H9 (cell line): ENCODE measurements at regions not wholly inside any gene's neighbourhood (a gene's known extent, or its start where the extent isn't known, plus 50 kb on each side); places are given as distances from the start of the nearest gene placed in this dataset.

Source experiments
- DNase-seq: peaks from one replicate; pipeline ENCODE4 v3.0.0-alpha.2; 2017
- H2AFZ ChIP-seq: one replicate; pipeline ENCODE4 v1.6.1; 2013; ENCODE audit warnings: mild to moderate bottlenecking, low read length, control low read depth, moderate library complexity
- H2AK5ac ChIP-seq: 2 replicates; pipeline ENCODE4 v1.6.1; 2013; ENCODE audit warnings: low read length, control low read depth, mixed read lengths; ENCODE audit not compliant: insufficient read length
- H2BK120ac ChIP-seq: one replicate; pipeline ENCODE4 v1.6.1; 2013; ENCODE audit warnings: low read depth, mild to moderate bottlenecking, low read length, control low read depth, inconsistent platforms; ENCODE audit not compliant: poor library complexity, severe bottlenecking
- H2BK12ac ChIP-seq: 2 replicates; pipeline ENCODE4 v1.6.1; 2013; ENCODE audit warnings: low read length, control low read depth, mixed read lengths, low read depth; ENCODE audit not compliant: insufficient read length
- H2BK15ac ChIP-seq: 2 replicates; pipeline ENCODE4 v1.6.1; 2013; ENCODE audit warnings: low read depth, low read length, control low read depth
- H2BK20ac ChIP-seq: one replicate; pipeline ENCODE4 v1.6.1; 2013; ENCODE audit warnings: low read depth, mild to moderate bottlenecking, low read length, control low read depth, inconsistent platforms; ENCODE audit not compliant: poor library complexity, severe bottlenecking
- H2BK5ac ChIP-seq: 2 replicates; pipeline ENCODE4 v1.6.1; 2013; ENCODE audit warnings: low read length, control low read depth, mixed read lengths; ENCODE audit not compliant: insufficient read length
- H3K14ac ChIP-seq: 2 replicates; pipeline ENCODE4 v1.6.1; 2013; ENCODE audit warnings: low read length, control low read depth; ENCODE audit not compliant: insufficient read depth
- H3K18ac ChIP-seq: 2 replicates; pipeline ENCODE4 v1.6.1; 2013; ENCODE audit warnings: low read depth, mild to moderate bottlenecking, mixed read lengths, low read length, control low read depth; ENCODE audit not compliant: insufficient read length
- H3K23ac ChIP-seq: 2 replicates; pipeline ENCODE4 v1.6.1; 2013; ENCODE audit warnings: low read length, control low read depth, mixed read lengths, low read depth; ENCODE audit not compliant: insufficient read length
- H3K23me2 ChIP-seq: 2 replicates; pipeline ENCODE4 v1.6.1; 2013; ENCODE audit warnings: low read depth, mild to moderate bottlenecking, mixed read lengths, low read length, control low read depth; ENCODE audit not compliant: insufficient read length, poor library complexity, severe bottlenecking
- H3K27ac ChIP-seq: 2 replicates; pipeline ENCODE4 v1.5.1; 2013; ENCODE audit warnings: low read length, control low read depth, mixed read lengths, low read depth; ENCODE audit not compliant: insufficient read length
- H3K27me3 ChIP-seq: 2 replicates; pipeline ENCODE4 v1.6.1; 2013; ENCODE audit warnings: low read length, control low read depth, inconsistent platforms; ENCODE audit not compliant: insufficient read depth
- H3K4ac ChIP-seq: 2 replicates; pipeline ENCODE4 v1.6.1; 2013; ENCODE audit warnings: low read depth, mild to moderate bottlenecking, control low read depth, inconsistent platforms, low read length, moderate library complexity
- H3K4me1 ChIP-seq: 2 replicates; pipeline ENCODE4 v1.6.1; 2013; ENCODE audit warnings: low read length, control low read depth, inconsistent platforms; ENCODE audit not compliant: insufficient read depth
- H3K4me2 ChIP-seq: 2 replicates; pipeline ENCODE4 v1.6.1; 2013; ENCODE audit warnings: low read length, control low read depth, mixed read lengths; ENCODE audit not compliant: insufficient read length, insufficient read depth
- H3K56ac ChIP-seq: 2 replicates; pipeline ENCODE4 v1.6.1; 2013; ENCODE audit warnings: low read depth, mild to moderate bottlenecking, mixed read lengths, low read length, control low read depth; ENCODE audit not compliant: insufficient read length
- H3K79me1 ChIP-seq: 2 replicates; pipeline ENCODE4 v1.6.1; 2013; ENCODE audit warnings: low read depth, mild to moderate bottlenecking, moderate library complexity, low read length, control low read depth, inconsistent platforms; ENCODE audit not compliant: insufficient read depth, poor library complexity, severe bottlenecking
- H3K79me2 ChIP-seq: 2 replicates; pipeline ENCODE4 v1.6.1; 2013; ENCODE audit warnings: low read length, control low read depth, inconsistent platforms; ENCODE audit not compliant: insufficient read depth
- H3K9ac ChIP-seq: 2 replicates; pipeline ENCODE4 v1.6.1; 2013; ENCODE audit warnings: low read length, control low read depth, mixed read lengths; ENCODE audit not compliant: insufficient read length; ENCODE audit errors: extremely low read depth
- H3K9me3 ChIP-seq: one replicate; pipeline ENCODE4 v1.6.1; 2013; ENCODE audit warnings: low read depth, low read length, inconsistent platforms; ENCODE audit not compliant: control insufficient read depth
- H3T11ph ChIP-seq: one replicate; pipeline ENCODE4 v1.6.1; 2013; ENCODE audit warnings: mild to moderate bottlenecking, low read length, control low read depth, inconsistent platforms
- H4K20me1 ChIP-seq: one replicate; pipeline ENCODE4 v1.6.1; 2013; ENCODE audit not compliant: control insufficient read depth, insufficient read length, insufficient read depth
- H4K5ac ChIP-seq: 2 replicates; pipeline ENCODE4 v1.6.1; 2013; ENCODE audit warnings: low read depth, mild to moderate bottlenecking, mixed read lengths, low read length, control low read depth; ENCODE audit not compliant: insufficient read length
- H4K8ac ChIP-seq: replicated peaks from 2 replicates; pipeline ENCODE4 v1.6.1; 2013; ENCODE audit warnings: low read length, control low read depth, mixed read lengths, low read depth; ENCODE audit not compliant: insufficient read length
- H4K91ac ChIP-seq: 2 replicates; pipeline ENCODE4 v1.6.1; 2013; ENCODE audit warnings: low read depth, mild to moderate bottlenecking, moderate library complexity, mixed read lengths, low read length, control low read depth; ENCODE audit not compliant: insufficient read length
- H3K27ac Mint-ChIP-seq, 3 experiments: 2 replicates in 2 of 3; 3 replicates in 1 of 3; pipeline ENCODE4 v1.8.0; 2020 to 2021; ENCODE audit warnings: mixed read lengths in 3 of 3, mild to moderate bottlenecking in 1 of 3, moderate library complexity in 1 of 3
- H3K27me3 Mint-ChIP-seq: 2 replicates; pipeline ENCODE4 v1.8.0; 2021; ENCODE audit warnings: low read depth, mild to moderate bottlenecking, moderate library complexity, mixed read lengths
- H3K36me3 Mint-ChIP-seq, 3 experiments: 2 replicates in 2 of 3; 3 replicates in 1 of 3; pipeline ENCODE4 v1.8.0; 2020 to 2021; ENCODE audit warnings: low read depth in 3 of 3, mixed read lengths in 3 of 3; ENCODE audit not compliant: insufficient read depth in 1 of 3
- H3K4me1 Mint-ChIP-seq, 2 experiments: 2 replicates each; pipeline ENCODE4 v1.8.0; 2020; ENCODE audit warnings: mixed read lengths in 2 of 2
- H3K4me3 Mint-ChIP-seq, 2 experiments: 2 replicates in 1 of 2; 3 replicates in 1 of 2; pipeline ENCODE4 v1.8.0; 2020 to 2021; ENCODE audit warnings: mild to moderate bottlenecking in 2 of 2, mixed read lengths in 2 of 2, moderate library complexity in 1 of 2
- H3K9me3 Mint-ChIP-seq, 2 experiments: 2 replicates in 1 of 2; 3 replicates in 1 of 2; pipeline ENCODE4 v1.8.0; 2020; ENCODE audit warnings: mild to moderate bottlenecking in 2 of 2, mixed read lengths in 2 of 2, moderate library complexity in 1 of 2
- WGBS: extraction: QIAGEN DNeasy Blood & Tissue Kit; methylation state at CpG from one replicate; pipeline ENCODE4 v1.1.7; 2013; ENCODE audit warnings: missing lambda C conversion rate, low lambda C conversion rate, mixed read lengths; ENCODE audit not compliant: insufficient read length; ENCODE audit errors: extremely low coverage; 5-methylcytosine and 5-hydroxymethylcytosine counted together
- TF ChIP-seq, protein P1 (sequence below): fragments of 200-600 bp; sonication (generic); conservative IDR thresholded peaks from 3 replicates; pipeline ENCODE4 v1.8.0; 2021; ENCODE audit warnings: antibody characterized with exemption, mild to moderate bottlenecking

DNA sequence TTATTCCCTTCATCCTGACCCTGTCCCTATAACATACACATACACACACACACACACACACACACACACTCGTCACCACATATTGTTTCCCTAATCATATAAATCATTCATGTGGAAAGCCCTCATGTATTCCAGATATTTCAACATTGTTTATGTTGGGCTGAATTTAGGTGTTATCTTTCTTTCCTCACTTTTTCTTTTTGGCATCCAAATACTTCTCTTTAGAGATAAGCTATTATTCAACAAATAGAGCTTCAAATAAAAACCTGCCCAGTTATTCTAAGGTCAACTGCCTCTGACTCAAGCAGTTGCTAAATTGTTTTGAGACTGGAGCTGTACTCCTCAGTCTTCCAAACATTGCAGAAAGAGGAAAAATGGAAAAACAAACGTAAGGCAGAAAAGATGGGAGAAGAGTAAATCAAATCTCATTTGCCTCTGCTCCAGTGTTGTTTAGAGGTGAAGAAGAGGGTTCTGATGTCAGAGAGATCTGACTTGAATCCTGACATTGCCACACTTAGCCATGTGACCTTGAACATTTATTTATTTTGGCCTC, 215.7 kb downstream of the GAS1 start:
- no peaks in the 10 kb centered on the region for H4K20me1 ChIP-seq
- H3K79me1 ChIP-seq: no peaks in the 10 kb centered on the region
- no peak overlapping the region for H4K5ac ChIP-seq
- H2BK5ac ChIP-seq: no peak overlapping the region
- H3K4me1 ChIP-seq: no peaks in the 10 kb centered on the region
- no peak overlapping the region for H3K14ac ChIP-seq
- no peak overlapping the region for H3K23ac ChIP-seq
- H3K9me3 Mint-ChIP-seq: no peaks in the 10 kb centered on the region
- H4K8ac ChIP-seq: no peak overlapping the region
- H3K4ac ChIP-seq: no peak overlapping the region
- no peak overlapping the region for H2BK12ac ChIP-seq
- H3K27ac Mint-ChIP-seq: no peak overlapping the region
- TF ChIP-seq, protein P1, sequence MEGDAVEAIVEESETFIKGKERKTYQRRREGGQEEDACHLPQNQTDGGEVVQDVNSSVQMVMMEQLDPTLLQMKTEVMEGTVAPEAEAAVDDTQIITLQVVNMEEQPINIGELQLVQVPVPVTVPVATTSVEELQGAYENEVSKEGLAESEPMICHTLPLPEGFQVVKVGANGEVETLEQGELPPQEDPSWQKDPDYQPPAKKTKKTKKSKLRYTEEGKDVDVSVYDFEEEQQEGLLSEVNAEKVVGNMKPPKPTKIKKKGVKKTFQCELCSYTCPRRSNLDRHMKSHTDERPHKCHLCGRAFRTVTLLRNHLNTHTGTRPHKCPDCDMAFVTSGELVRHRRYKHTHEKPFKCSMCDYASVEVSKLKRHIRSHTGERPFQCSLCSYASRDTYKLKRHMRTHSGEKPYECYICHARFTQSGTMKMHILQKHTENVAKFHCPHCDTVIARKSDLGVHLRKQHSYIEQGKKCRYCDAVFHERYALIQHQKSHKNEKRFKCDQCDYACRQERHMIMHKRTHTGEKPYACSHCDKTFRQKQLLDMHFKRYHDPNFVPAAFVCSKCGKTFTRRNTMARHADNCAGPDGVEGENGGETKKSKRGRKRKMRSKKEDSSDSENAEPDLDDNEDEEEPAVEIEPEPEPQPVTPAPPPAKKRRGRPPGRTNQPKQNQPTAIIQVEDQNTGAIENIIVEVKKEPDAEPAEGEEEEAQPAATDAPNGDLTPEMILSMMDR: no peak
- no peak overlapping the region for H2AFZ ChIP-seq
- H2BK15ac ChIP-seq: no peak overlapping the region
- no peak overlapping the region for H2AK5ac ChIP-seq
- WGBS: no CpG with 5 or more reads among the region's 2 CpGs
- H3K36me3 Mint-ChIP-seq: no peaks in the 10 kb centered on the region
- H3K4me1 Mint-ChIP-seq: peaks cover 0 to 6% of the 10 kb centered on the region in 2 experiments; a peak in 2 of 4 replicates
- H3K4me3 Mint-ChIP-seq: no peak overlapping the region
- no peak overlapping the region for H2BK20ac ChIP-seq
- H3K9ac ChIP-seq: no peak overlapping the region
- H3T11ph ChIP-seq: no peak overlapping the region
- no peak for DNase-seq
- no peaks in the 10 kb centered on the region for H3K27me3 ChIP-seq
- no peaks in the 10 kb centered on the region for H3K9me3 ChIP-seq
- H3K4me2 ChIP-seq: no peak overlapping the region
- H2BK120ac ChIP-seq: no peak overlapping the region
- H3K27me3 Mint-ChIP-seq: no peaks in the 10 kb centered on the region; the same call in 1 of the 2 replicates
- no peak overlapping the region for H3K27ac ChIP-seq
- H3K23me2 ChIP-seq: no peaks in the 10 kb centered on the region
- H3K79me2 ChIP-seq: no peaks in the 10 kb centered on the region
- H4K91ac ChIP-seq: no peak overlapping the region
- no peak overlapping the region for H3K56ac ChIP-seq
- H3K18ac ChIP-seq: no peak overlapping the region
